NCI-H748 (cell line): ENCODE measurements at regions not wholly inside any gene's neighbourhood (a gene's known extent, or its start where the extent isn't known, plus 50 kb on each side); places are given as distances from the start of the nearest gene placed in this dataset.
"Not testable (repeated sequence)": the region's sequence is repeated elsewhere in the genome, so short reads cannot be mapped to it uniquely, and the experiment has no call there.

Experiments
- DNase-seq: peaks from one replicate; lab custom pipeline; 2025; ENCODE audit not compliant: unreplicated experiment; lab: John Stamatoyannopoulos, UW

- DNase-seq = no peak
Measured at GRCh38 chr16:72598696-72599095, 426.7 kb upstream of the PMFBP1 start.

DNA sequence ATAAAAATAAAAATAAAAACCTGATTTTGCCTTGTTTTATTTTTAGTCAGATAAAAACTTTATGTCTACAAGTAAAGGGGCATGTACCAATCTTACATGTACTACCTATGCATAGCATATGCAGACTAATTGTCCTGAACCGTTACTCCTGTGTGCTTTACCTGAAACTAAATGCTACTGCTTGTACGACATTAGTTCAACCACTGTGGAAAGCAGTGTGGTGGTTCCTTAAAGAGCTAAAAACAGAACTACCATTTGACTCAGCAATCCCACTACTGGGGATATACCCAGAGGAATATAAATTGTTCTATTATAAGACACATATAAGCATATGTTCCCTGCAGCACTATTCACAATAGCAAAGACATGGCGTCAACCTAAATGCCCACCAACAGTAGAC lies 426.0 kb upstream of the PMFBP1 start:
- DNase-seq = no peak

DNA sequence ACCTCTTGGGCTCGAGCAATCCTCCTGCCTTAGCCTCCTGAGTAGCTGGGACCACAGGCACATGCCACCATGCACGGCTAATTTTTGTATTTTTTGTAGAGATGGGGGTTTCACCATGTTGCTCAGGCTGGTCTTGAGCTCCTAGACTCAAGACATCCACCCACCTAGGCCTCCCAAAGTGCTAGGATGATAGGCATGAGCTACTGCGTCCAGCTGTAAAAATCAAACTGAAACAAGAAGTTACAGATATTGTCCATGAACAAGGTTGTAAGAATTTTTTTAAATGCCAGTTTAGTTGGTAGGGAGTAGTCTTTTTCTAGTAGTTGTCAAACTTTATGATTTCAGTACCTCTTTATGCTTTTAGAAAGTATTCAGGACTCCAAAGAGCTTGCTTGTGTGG lies 424.4 kb upstream of the PMFBP1 start:
- no peak for DNase-seq

GRCh38 chr16:72590151-72590937 lies 418.4 kb upstream of the PMFBP1 start:
- no peak for DNase-seq

GRCh38 chr16:72588551-72588950 lies 416.6 kb upstream of the PMFBP1 start:
- DNase-seq = no peak

DNA sequence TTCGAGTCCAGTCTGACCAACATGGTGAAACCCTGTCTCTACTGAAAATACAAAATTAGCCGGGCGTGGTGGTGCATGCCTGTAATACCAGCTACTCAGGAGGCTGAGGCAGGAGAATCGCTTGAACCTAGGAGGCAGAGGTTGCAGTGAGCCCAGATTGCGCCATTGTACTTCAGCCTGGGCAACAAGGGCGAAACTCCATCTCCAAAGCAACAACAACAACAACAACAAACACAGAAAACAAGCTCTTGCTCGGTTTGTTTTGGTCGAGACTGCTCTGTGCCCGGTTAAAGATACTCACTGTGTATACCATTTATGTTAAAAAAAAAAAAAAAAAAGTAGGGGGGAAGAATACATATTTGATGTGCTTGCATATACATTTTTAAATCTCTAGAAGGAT lies 406.1 kb upstream of the PMFBP1 start:
- DNase-seq = not testable (repeated sequence)

GRCh38 chr16:72576189-72576588 lies 404.2 kb upstream of the PMFBP1 start:
- DNase-seq = no peak

- no peak for DNase-seq
Measured at GRCh38 chr16:72569677-72570076, 397.7 kb upstream of the PMFBP1 start.

GRCh38 chr16:72568502-72568901 lies 396.5 kb upstream of the PMFBP1 start:
- DNase-seq = peak; percentile 22

DNA sequence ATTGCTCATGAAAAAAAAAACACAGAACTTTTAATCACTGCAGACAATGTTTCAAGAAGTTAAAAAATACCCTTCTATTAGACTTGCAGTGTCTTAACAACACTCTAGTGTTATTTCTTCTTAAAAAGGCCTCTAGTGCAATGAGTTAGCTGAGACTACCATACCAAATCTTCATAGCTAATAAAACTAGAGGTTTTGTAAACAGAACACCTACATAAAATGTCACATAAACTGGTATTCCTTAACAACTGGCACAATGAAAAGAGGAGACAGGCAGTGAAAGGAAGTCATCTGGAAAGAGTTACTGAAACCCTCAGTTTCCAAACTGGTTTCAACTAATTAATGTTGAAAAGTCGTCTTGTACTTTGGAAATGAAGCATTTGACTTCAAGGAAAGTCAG lies 394.2 kb upstream of the PMFBP1 start:
- no peak for DNase-seq

DNA sequence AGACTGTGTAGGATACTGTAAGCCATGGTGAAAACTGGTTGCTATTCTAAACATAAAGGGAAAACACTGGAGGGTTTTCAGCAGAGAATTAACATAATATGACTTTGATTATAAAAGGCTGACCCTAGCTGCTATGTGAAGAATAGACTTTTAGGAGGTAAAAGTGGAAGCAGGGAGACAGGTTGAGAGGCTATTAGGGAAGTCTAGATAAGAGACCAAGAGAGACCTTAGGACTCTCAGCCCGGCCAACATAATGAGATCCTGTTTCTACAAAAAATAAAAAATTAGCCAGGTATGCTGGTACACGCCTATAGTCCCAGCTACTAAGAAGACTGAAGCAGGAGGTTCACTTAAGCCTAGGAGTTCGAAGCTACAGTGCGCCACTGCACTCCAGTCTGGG lies 393.2 kb upstream of the PMFBP1 start:
- DNase-seq = no peak

GRCh38 chr16:72560617-72561016 lies 388.7 kb upstream of the PMFBP1 start:
- peak; percentile 58 for DNase-seq

- no peak for DNase-seq
Measured at GRCh38 chr16:72558501-72558900, 386.5 kb upstream of the PMFBP1 start.

DNA sequence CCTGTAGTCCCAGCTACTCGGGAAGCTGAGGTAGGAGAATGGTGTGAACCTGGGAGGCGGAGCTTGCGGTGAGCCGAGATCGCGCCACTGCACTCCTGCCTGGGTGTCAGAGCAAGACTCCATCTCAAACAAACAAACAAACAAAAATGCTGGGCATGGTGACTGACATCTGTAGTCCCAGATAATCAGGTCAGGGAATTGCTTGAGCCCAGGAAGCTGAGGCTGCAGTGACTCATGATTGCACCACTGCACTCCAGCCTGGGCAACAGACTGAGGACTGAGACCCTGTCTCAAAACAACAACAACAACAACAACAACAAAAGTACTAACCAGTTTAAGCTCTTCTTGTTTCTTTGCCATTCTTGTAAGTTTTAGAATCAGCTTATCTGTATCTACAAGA lies 383.0 kb upstream of the PMFBP1 start:
- no peak for DNase-seq

DNA sequence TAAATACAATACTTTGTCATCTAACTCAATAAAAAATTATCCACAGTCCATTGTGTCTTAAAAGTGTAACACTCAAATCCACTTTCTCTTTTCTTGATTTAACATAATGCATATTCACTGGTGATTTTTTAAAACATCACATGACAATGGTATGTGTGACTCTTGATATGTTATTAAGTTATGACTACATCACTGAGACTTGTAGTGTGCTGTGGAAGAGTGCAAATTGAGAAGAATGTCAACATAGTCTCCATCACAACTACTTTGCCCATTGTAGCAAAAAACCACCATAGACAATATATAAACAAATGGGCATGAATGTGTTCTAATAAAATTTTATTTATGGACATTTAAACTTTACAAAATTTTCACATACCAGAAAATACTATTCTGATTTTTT lies 380.7 kb upstream of the PMFBP1 start:
- DNase-seq = no peak

GRCh38 chr16:72551649-72552048 lies 379.7 kb upstream of the PMFBP1 start:
- no peak for DNase-seq

- DNase-seq = no peak
Measured at GRCh38 chr16:72549878-72550277, 377.9 kb upstream of the PMFBP1 start.

DNA sequence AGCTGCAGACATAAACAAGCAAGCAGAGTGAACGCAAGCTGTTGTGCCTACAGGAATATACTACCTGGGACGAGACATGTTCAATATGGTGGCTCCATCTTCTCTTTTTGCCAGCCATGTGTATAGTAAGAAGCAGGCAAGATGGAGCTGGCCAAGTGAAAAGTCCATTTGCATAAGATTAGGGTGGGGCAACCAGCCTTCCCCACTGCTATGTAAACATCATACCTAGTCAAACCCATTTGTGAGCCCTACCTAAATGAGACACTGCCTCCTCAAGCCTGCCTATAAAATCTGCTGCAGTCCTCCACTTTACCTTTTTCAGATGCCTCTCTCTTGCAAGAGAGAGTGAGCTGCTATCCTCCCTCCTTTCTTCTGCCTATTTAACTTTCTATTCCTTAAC lies 370.1 kb upstream of the PMFBP1 start:
- DNase-seq = no peak

DNA sequence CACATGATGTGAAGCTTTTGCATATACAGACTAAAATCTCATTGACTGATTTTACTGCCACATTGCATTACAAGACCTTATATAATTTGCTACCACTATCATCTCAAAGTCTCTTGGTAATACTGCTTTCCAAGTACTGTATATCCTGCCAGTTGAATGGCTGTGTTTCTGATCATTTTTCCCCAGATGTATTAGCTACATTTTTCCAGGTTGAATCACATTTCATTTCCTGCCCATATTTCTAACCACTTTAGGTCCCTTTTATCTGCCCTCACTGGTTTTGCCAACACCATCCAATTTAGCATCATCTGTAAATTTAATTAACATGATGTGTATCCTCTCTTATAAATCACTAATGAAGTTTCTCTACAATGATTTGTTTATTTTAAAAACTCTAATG lies 365.7 kb upstream of the PMFBP1 start:
- DNase-seq = no peak

DNA sequence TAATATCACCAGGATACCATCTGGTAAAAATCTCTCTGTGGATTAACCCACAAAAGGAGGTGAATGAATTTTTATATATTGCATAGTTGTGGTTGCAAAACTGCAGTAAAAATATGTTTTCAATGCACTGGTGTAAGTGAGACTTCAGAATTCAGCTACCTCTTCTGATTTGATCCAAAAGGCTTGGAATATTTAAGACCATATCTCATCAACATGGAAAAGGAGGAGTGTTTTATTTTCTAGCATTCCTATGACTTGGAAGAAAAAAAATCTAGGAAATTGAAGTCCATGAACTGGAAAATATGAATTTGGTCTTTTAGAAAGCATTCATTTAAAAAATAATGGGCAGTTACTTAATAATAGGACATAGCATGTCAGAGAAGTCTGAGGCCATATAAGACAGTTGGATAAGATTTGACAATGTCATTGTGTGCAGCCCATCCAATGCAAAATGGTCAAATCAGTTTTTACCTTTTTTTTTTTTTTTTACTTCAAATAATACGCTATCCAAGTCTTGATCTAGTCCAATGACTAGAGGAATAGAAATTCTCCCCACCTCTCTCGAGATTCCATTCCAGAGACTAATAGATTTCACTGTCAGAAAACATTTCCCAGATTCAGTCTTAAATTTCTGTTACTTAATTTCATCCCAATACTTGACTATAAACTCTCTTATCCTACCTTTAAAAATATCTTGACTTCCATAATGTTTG lies 364.9 kb upstream of the PMFBP1 start:
- no peak for DNase-seq

- DNase-seq = no peak
Measured at GRCh38 chr16:72532906-72533410, 361.0 kb upstream of the PMFBP1 start.

DNA sequence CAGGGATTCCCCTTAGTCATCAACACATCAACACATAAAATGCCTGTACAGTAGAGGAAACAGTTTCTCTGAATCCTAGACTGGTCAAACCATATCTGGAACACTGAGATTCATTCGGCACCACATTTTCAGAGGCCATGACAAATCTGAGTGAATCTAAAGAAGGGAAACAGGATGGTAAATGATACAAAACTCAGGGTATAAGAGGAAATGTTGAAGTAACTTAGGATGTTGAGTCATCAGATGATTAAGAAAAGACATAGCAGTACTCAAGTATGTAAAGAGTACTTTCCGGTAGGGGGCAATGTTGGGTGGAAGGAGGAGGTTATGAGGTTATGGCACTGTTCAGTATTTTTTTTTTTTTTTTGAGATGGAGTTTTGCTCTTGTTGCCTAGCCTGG lies 358.5 kb upstream of the PMFBP1 start:
- no peak for DNase-seq
